ENCODE measurements at regions not wholly inside any gene's neighbourhood (a gene's known extent, or its start where the extent isn't known, plus 50 kb on each side); places are given as distances from the start of the nearest gene placed in this dataset.
"Not testable (repeated sequence)": the region's sequence is repeated elsewhere in the genome, so short reads cannot be mapped to it uniquely, and the experiment has no call there.

- Histone ChIP-seq H3K36me3 (ENCODE audit: control insufficient read depth, insufficient read depth, low read length) (no peaks in the 10 kb centered on the region), H3K9me3 (ENCODE audit: control insufficient read depth, low read length) (no peaks in the 10 kb centered on the region), H3K27ac (ENCODE audit: low read depth, low read length, severe bottlenecking) (no peak overlapping the region), H3K4me1 (ENCODE audit: control insufficient read depth, insufficient read depth, low read length, poor library complexity, severe bottlenecking) (no peaks in the 10 kb centered on the region), H3K4me3 (ENCODE audit: extremely low read depth, insufficient read depth, low read length, poor library complexity, severe bottlenecking) (no peak overlapping the region)
- 89% methylated on average over 1 of the region's 3 CpGs; no CpG with 5 or more reads in 1 of the 2 experiments for WGBS, 2 experiments (ENCODE audit: insufficient coverage in 2 of 2)
These were observed 171.8 kb downstream of the MZT1 start for GRCh38 chr13:72555601-72556000.

GRCh38 chr13:72552731-72553130, 174.7 kb downstream of the MZT1 start:
- Histone ChIP-seq H3K36me3 (ENCODE audit: control insufficient read depth, insufficient read depth, low read length) (no peaks in the 10 kb centered on the region), H3K9me3 (ENCODE audit: control insufficient read depth, low read length) (no peaks in the 10 kb centered on the region), H3K4me3 (ENCODE audit: extremely low read depth, insufficient read depth, low read length, poor library complexity, severe bottlenecking) (no peak overlapping the region), H3K27ac (ENCODE audit: low read depth, low read length, severe bottlenecking) (no peak overlapping the region), H3K4me1 (ENCODE audit: control insufficient read depth, insufficient read depth, low read length, poor library complexity, severe bottlenecking) (no peaks in the 10 kb centered on the region)
- WGBS, 2 experiments (ENCODE audit: insufficient coverage in 2 of 2) = no CpG with 5 or more reads among the region's 3 CpGs

- not testable (repeated sequence) for H3K4me1 ChIP-seq (ENCODE audit: control insufficient read depth, insufficient read depth, low read length, poor library complexity, severe bottlenecking); H3K9me3 ChIP-seq (ENCODE audit: control insufficient read depth, low read length); H3K4me3 ChIP-seq (ENCODE audit: extremely low read depth, insufficient read depth, low read length, poor library complexity, severe bottlenecking); H3K27ac ChIP-seq (ENCODE audit: low read depth, low read length, severe bottlenecking); H3K36me3 ChIP-seq (ENCODE audit: control insufficient read depth, insufficient read depth, low read length)
- WGBS, 2 experiments (ENCODE audit: insufficient coverage in 2 of 2) = no CpG with 5 or more reads among the region's 1 CpG
These were observed 181.5 kb downstream of the MZT1 start for GRCh38 chr13:72545895-72546294.

- 92% methylated on average over 2 of the region's 4 CpGs; no CpG with 5 or more reads in 1 of the 2 experiments for WGBS, 2 experiments (ENCODE audit: insufficient coverage in 2 of 2)
- Histone ChIP-seq H3K9me3 (ENCODE audit: control insufficient read depth, low read length) (no peaks in the 10 kb centered on the region), H3K4me1 (ENCODE audit: control insufficient read depth, insufficient read depth, low read length, poor library complexity, severe bottlenecking) (no peaks in the 10 kb centered on the region), H3K27ac (ENCODE audit: low read depth, low read length, severe bottlenecking) (no peak overlapping the region), H3K4me3 (ENCODE audit: extremely low read depth, insufficient read depth, low read length, poor library complexity, severe bottlenecking) (no peak overlapping the region), H3K36me3 (ENCODE audit: control insufficient read depth, insufficient read depth, low read length) (no peaks in the 10 kb centered on the region)
These were observed 182.3 kb downstream of the MZT1 start for GRCh38 chr13:72545030-72545719.

- WGBS, 2 experiments (ENCODE audit: insufficient coverage in 2 of 2) = 100% methylated on average over 1 of the region's 2 CpGs; no CpG with 5 or more reads in 1 of the 2 experiments
- no peak overlapping the region for H3K27ac ChIP-seq (ENCODE audit: low read depth, low read length, severe bottlenecking)
- no peaks in the 10 kb centered on the region for H3K36me3 ChIP-seq (ENCODE audit: control insufficient read depth, insufficient read depth, low read length)
- H3K4me3 ChIP-seq (ENCODE audit: extremely low read depth, insufficient read depth, low read length, poor library complexity, severe bottlenecking) = no peak overlapping the region
- H3K9me3 ChIP-seq (ENCODE audit: control insufficient read depth, low read length) = no peaks in the 10 kb centered on the region
- H3K4me1 ChIP-seq (ENCODE audit: control insufficient read depth, insufficient read depth, low read length, poor library complexity, severe bottlenecking) = no peaks in the 10 kb centered on the region
These were observed 183.4 kb downstream of the MZT1 start for GRCh38 chr13:72544042-72544441.

- H3K4me3 ChIP-seq (ENCODE audit: extremely low read depth, insufficient read depth, low read length, poor library complexity, severe bottlenecking) = no peak overlapping the region
- no peaks in the 10 kb centered on the region for H3K4me1 ChIP-seq (ENCODE audit: control insufficient read depth, insufficient read depth, low read length, poor library complexity, severe bottlenecking)
- no peaks in the 10 kb centered on the region for H3K36me3 ChIP-seq (ENCODE audit: control insufficient read depth, insufficient read depth, low read length)
- no peaks in the 10 kb centered on the region for H3K9me3 ChIP-seq (ENCODE audit: control insufficient read depth, low read length)
- 80% methylated on average over 1 of the region's 3 CpGs; no CpG with 5 or more reads in 1 of the 2 experiments for WGBS, 2 experiments (ENCODE audit: insufficient coverage in 2 of 2)
- H3K27ac ChIP-seq (ENCODE audit: low read depth, low read length, severe bottlenecking) = no peak overlapping the region
These were observed 185.2 kb downstream of the MZT1 start for GRCh38 chr13:72542241-72542640.

GRCh38 chr13:72541674-72542073, 185.8 kb downstream of the MZT1 start:
- 92 to 97% methylated on average over 5 to 6 of the region's 6 CpGs for WGBS, 2 experiments (ENCODE audit: insufficient coverage in 2 of 2)

GRCh38 chr13:72540881-72541280, 186.5 kb downstream of the MZT1 start:
- no peaks in the 10 kb centered on the region for H3K4me1 ChIP-seq (ENCODE audit: control insufficient read depth, insufficient read depth, low read length, poor library complexity, severe bottlenecking)
- H3K4me3 ChIP-seq (ENCODE audit: extremely low read depth, insufficient read depth, low read length, poor library complexity, severe bottlenecking) = no peak overlapping the region
- 100% methylated on average over 3 of the region's 4 CpGs for WGBS, 2 experiments (ENCODE audit: insufficient coverage in 2 of 2)
- no peaks in the 10 kb centered on the region for H3K9me3 ChIP-seq (ENCODE audit: control insufficient read depth, low read length)
- no peaks in the 10 kb centered on the region for H3K36me3 ChIP-seq (ENCODE audit: control insufficient read depth, insufficient read depth, low read length)
- no peak overlapping the region for H3K27ac ChIP-seq (ENCODE audit: low read depth, low read length, severe bottlenecking)

More at GRCh38 chr13:72541674-72542073, 185.8 kb downstream of the MZT1 start:
- Histone ChIP-seq H3K4me3 (ENCODE audit: extremely low read depth, insufficient read depth, low read length, poor library complexity, severe bottlenecking) (no peak overlapping the region), H3K27ac (ENCODE audit: low read depth, low read length, severe bottlenecking) (no peak overlapping the region), H3K9me3 (ENCODE audit: control insufficient read depth, low read length) (no peaks in the 10 kb centered on the region), H3K36me3 (ENCODE audit: control insufficient read depth, insufficient read depth, low read length) (no peaks in the 10 kb centered on the region), H3K4me1 (ENCODE audit: control insufficient read depth, insufficient read depth, low read length, poor library complexity, severe bottlenecking) (no peaks in the 10 kb centered on the region)

GRCh38 chr13:72539925-72540324, 187.5 kb downstream of the MZT1 start:
- Histone ChIP-seq H3K36me3 (ENCODE audit: control insufficient read depth, insufficient read depth, low read length) (no peaks in the 10 kb centered on the region), H3K27ac (ENCODE audit: low read depth, low read length, severe bottlenecking) (no peak overlapping the region), H3K4me3 (ENCODE audit: extremely low read depth, insufficient read depth, low read length, poor library complexity, severe bottlenecking) (no peak overlapping the region), H3K9me3 (ENCODE audit: control insufficient read depth, low read length) (no peaks in the 10 kb centered on the region), H3K4me1 (ENCODE audit: control insufficient read depth, insufficient read depth, low read length, poor library complexity, severe bottlenecking) (no peaks in the 10 kb centered on the region)
- no CpG with 5 or more reads among the region's 1 CpG for whole genome bisulfite sequencing, 2 experiments (ENCODE audit: insufficient coverage in 2 of 2)

- H3K4me1 ChIP-seq (ENCODE audit: control insufficient read depth, insufficient read depth, low read length, poor library complexity, severe bottlenecking) = no peaks in the 10 kb centered on the region
- no peak overlapping the region for H3K27ac ChIP-seq (ENCODE audit: low read depth, low read length, severe bottlenecking)
- no peaks in the 10 kb centered on the region for H3K9me3 ChIP-seq (ENCODE audit: control insufficient read depth, low read length)
- no CpG with 5 or more reads among the region's 2 CpGs for WGBS, 2 experiments (ENCODE audit: insufficient coverage in 2 of 2)
- H3K4me3 ChIP-seq (ENCODE audit: extremely low read depth, insufficient read depth, low read length, poor library complexity, severe bottlenecking) = no peak overlapping the region
- no peaks in the 10 kb centered on the region for H3K36me3 ChIP-seq (ENCODE audit: control insufficient read depth, insufficient read depth, low read length)
These were observed 189.6 kb downstream of the MZT1 start for GRCh38 chr13:72537782-72538181.

- no CpG with 5 or more reads among the region's 2 CpGs for WGBS, 2 experiments (ENCODE audit: insufficient coverage in 2 of 2)
- Histone ChIP-seq H3K4me3 (ENCODE audit: extremely low read depth, insufficient read depth, low read length, poor library complexity, severe bottlenecking) (no peak overlapping the region), H3K9me3 (ENCODE audit: control insufficient read depth, low read length) (no peaks in the 10 kb centered on the region), H3K4me1 (ENCODE audit: control insufficient read depth, insufficient read depth, low read length, poor library complexity, severe bottlenecking) (no peaks in the 10 kb centered on the region), H3K36me3 (ENCODE audit: control insufficient read depth, insufficient read depth, low read length) (no peaks in the 10 kb centered on the region), H3K27ac (ENCODE audit: low read depth, low read length, severe bottlenecking) (no peak overlapping the region)
These were observed 190.0 kb downstream of the MZT1 start for GRCh38 chr13:72537395-72537780.
